MCF 10A (cell line): ENCODE measurements at regions not wholly inside any gene's neighbourhood (a gene's known extent, or its start where the extent isn't known, plus 50 kb on each side); places are given as distances from the start of the nearest gene placed in this dataset.

Source experiments
- BruUV-seq: library from RNA; stranded (reverse); fragments of 400-500 nt; replicated peaks from 2 replicates; lab custom pipeline; 2021; lab: Mats Ljungman, UMichigan
- CTCF ChIA-PET: fragments of 300-600 bp; sonication (Branson Sonifier 250); formaldehyde crosslinking; extraction: SDS; loops from one replicate; lab custom pipeline; 2021; ENCODE audit warnings: antibody characterized with exemption, inconsistent platforms; lab: Yijun Ruan, JAX
- POLR2A ChIA-PET: fragments of 300-600, 350-650 bp; sonication (Branson Sonifier 250); formaldehyde crosslinking; extraction: SDS; loops from one replicate; lab custom pipeline; 2020; ENCODE audit warnings: antibody characterized with exemption, inconsistent platforms; lab: Yijun Ruan, JAX
- DNase-seq: peaks from one replicate; pipeline ENCODE4 v3.0.0-alpha.2; 2018; ENCODE audit not compliant: unreplicated experiment
- H3K27ac Mint-ChIP-seq: one replicate; pipeline ENCODE4 v1.8.0; 2022; ENCODE audit warnings: mild to moderate bottlenecking, low read depth, mixed read lengths; ENCODE audit not compliant: unreplicated experiment
- H3K27me3 Mint-ChIP-seq: one replicate; pipeline ENCODE4 v1.8.0; 2022; ENCODE audit warnings: mixed read lengths; ENCODE audit not compliant: insufficient read depth, unreplicated experiment
- H3K36me3 Mint-ChIP-seq: one replicate; pipeline ENCODE4 v1.8.0; 2022; ENCODE audit warnings: mild to moderate bottlenecking, moderate library complexity, mixed read lengths; ENCODE audit not compliant: insufficient read depth, unreplicated experiment
- H3K4me1 Mint-ChIP-seq: one replicate; pipeline ENCODE4 v1.8.0; 2022; ENCODE audit warnings: mixed read lengths; ENCODE audit not compliant: insufficient read depth, unreplicated experiment
- H3K4me3 Mint-ChIP-seq: one replicate; pipeline ENCODE4 v1.8.0; 2022; ENCODE audit warnings: mild to moderate bottlenecking, moderate library complexity, mixed read lengths; ENCODE audit not compliant: unreplicated experiment
- H3K9me3 Mint-ChIP-seq: one replicate; pipeline ENCODE4 v1.8.0; 2022; ENCODE audit warnings: mixed read lengths; ENCODE audit not compliant: unreplicated experiment
- CTCF ChIP-seq: fragments of 200-600 bp; IDR thresholded peaks from one replicate; pipeline ENCODE4 v1.8.0; 2022; ENCODE audit warnings: antibody characterized with exemption, mild to moderate bottlenecking; ENCODE audit not compliant: unreplicated experiment
- intact Hi-C: fragments of 100-400 bp; cut with micrococcal nuclease; formaldehyde crosslinking; loops from 2 replicates; pipeline ENCODE4 v1.14.1; 2022

GRCh38 chr5:8923526-8923925, 622.3 kb downstream of the SEMA5A start:
- BruUV-seq = no TSS peak
- ChIA-PET POLR2A (no interaction called here), CTCF (no interaction called here)
- H3K4me1 Mint-ChIP-seq = no peaks in the 10 kb centered on the region
- H3K27ac Mint-ChIP-seq = no peak overlapping the region
- no peaks in the 10 kb centered on the region for H3K36me3 Mint-ChIP-seq
- peaks cover 7% of the 10 kb centered on the region for H3K9me3 Mint-ChIP-seq
- intact Hi-C loops = no loop called here
- no peak for TF ChIP-seq CTCF
- no peak overlapping the region for H3K4me3 Mint-ChIP-seq
- DNase-seq = no peak
- H3K27me3 Mint-ChIP-seq = no peaks in the 10 kb centered on the region

GRCh38 chr5:8924054-8924793, 621.7 kb downstream of the SEMA5A start:
- ChIA-PET POLR2A (no interaction called here), CTCF (no interaction called here)
- no peak for DNase-seq
- no peak overlapping the region for H3K27ac Mint-ChIP-seq
- no peaks in the 10 kb centered on the region for H3K36me3 Mint-ChIP-seq
- H3K27me3 Mint-ChIP-seq = no peaks in the 10 kb centered on the region
- peaks cover 7% of the 10 kb centered on the region for H3K9me3 Mint-ChIP-seq
- H3K4me3 Mint-ChIP-seq = no peak overlapping the region
- intact Hi-C loops = no loop called here
- no peak for TF ChIP-seq CTCF
- no peaks in the 10 kb centered on the region for H3K4me1 Mint-ChIP-seq
- BruUV-seq = no TSS peak

DNA sequence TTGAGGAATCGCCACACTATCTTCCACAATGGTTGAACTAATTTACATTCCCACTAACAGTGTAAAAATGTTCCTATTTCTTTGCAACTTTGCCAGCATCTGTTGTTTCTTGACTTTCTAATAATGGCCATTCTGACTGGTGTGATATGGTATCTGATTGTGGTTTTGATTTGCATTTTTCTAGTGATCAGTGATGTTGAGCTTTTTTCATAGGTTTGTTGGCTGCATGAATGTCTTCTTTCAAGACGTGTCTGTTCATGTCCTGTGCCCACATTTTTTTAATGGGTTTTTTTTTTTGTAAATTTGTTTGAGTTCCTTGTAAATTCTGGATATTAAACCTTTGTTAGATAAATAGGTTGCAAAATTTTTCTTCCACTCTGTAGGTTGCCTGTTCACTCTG, 615.9 kb downstream of the SEMA5A start:
- no peaks in the 10 kb centered on the region for H3K27me3 Mint-ChIP-seq
- no peaks in the 10 kb centered on the region for H3K9me3 Mint-ChIP-seq
- H3K36me3 Mint-ChIP-seq = no peaks in the 10 kb centered on the region
- ChIA-PET POLR2A (no interaction called here), CTCF (interaction anchor here (0.6 to 0.8 kb wide), 2 partner anchors 14 to 101 kb away, joined by 4 to 5 read pairs; no protein-coding TSS in a partner anchor)
- no peak overlapping the region for H3K27ac Mint-ChIP-seq
- no peak for DNase-seq
- no peak for TF ChIP-seq CTCF
- no peak overlapping the region for H3K4me3 Mint-ChIP-seq
- intact Hi-C loops = no loop called here
- no TSS peak for BruUV-seq
- no peaks in the 10 kb centered on the region for H3K4me1 Mint-ChIP-seq

GRCh38 chr5:8934455-8934854, 611.4 kb downstream of the SEMA5A start:
- intact Hi-C loops = no loop called here
- no peak for DNase-seq
- ChIA-PET CTCF (no interaction called here), POLR2A (interaction anchor here (0.9 kb wide), 1 partner anchor 79 kb away, joined by 3 read pairs; no protein-coding TSS in a partner anchor)
- H3K4me1 Mint-ChIP-seq = no peaks in the 10 kb centered on the region
- BruUV-seq = no TSS peak
- no peak for TF ChIP-seq CTCF
- no peaks in the 10 kb centered on the region for H3K27me3 Mint-ChIP-seq
- H3K9me3 Mint-ChIP-seq = peaks cover 4% of the 10 kb centered on the region
- H3K27ac Mint-ChIP-seq = no peak overlapping the region
- no peak overlapping the region for H3K4me3 Mint-ChIP-seq
- H3K36me3 Mint-ChIP-seq = no peaks in the 10 kb centered on the region
